ENCODE measurements at regions not wholly inside any gene's neighbourhood (a gene's known extent, or its start where the extent isn't known, plus 50 kb on each side); places are given as distances from the start of the nearest gene placed in this dataset.
"Not testable (repeated sequence)": the region's sequence is repeated elsewhere in the genome, so short reads cannot be mapped to it uniquely, and the experiment has no call there.

DNA sequence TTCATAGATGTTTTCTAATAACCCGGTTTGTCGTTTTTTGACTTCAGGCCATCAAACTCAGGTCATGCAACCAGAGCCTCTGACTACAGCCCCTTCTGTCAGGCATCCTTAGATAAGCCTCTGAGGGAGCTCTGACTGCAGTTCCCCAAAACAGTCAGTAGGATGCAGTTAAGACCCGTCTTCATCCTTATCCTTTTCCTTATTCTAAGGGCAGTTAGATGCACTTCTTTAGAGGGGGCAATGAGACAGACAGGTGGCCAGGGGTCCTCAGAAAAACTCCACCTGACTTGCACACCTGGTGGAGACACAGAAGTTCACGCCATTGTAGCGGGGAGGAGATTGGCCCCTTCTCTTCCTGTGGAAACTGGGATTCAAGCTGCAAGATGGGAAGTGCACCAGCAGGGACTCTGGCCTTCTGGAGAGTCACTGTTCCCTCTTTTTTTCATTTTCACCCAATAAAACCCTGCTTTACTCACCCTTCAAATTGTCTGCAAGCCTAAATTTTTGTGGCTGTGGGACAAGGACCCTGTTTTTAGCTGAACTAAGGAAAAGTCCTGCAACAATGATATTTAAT is 104.8 kb upstream of the TFPI start:
- no peak overlapping the region for H3K4me3 ChIP-seq (ENCODE audit: low read length)
- peak; percentile 10 for DNase-seq (ENCODE audit: low read depth, low spot score)

DNA sequence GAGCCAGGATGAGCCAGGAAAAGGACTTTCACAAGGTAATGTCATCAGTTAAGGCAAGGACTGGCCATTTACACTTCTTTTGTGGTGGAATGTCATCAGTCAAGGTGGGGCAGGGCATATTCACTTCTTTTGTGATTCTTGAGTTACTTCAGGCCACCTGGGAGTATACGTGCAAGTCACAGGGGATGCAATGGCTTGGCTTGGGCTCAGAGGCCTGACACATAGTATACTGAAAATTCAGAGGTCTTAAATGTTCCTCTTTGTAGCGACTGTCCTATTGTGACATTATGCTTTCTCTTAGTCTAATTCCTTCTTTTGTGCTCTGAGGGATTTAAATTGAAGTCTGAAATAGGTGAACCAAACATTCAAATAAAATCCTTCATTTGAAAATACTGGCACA is 121.8 kb upstream of the TFPI start:
- DNase-seq (ENCODE audit: low read depth, low spot score); H3K4me3 ChIP-seq (ENCODE audit: low read length): not testable (repeated sequence)

DNA sequence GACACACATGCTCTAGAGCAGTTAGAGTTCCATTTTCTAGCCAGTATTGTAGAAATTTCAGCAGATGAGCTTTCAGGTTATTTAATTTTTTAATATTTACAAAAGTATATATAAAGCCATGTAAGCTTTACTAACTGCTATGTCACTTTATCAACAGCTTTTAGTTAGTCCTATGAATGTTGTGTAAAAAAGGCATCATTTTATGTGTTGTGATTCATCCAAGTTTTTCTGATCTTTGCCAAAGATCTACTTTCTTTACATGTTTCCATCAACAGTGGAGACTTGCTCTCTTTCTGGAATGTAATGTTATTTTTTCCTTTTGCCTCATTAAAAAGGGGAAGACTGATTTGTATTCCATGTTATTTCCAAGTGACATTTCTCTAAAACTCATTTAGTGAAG is 125.2 kb upstream of the TFPI start:
- DNase-seq (ENCODE audit: low read depth, low spot score) = no peak
- H3K4me3 ChIP-seq (ENCODE audit: low read length) = no peak overlapping the region

DNA sequence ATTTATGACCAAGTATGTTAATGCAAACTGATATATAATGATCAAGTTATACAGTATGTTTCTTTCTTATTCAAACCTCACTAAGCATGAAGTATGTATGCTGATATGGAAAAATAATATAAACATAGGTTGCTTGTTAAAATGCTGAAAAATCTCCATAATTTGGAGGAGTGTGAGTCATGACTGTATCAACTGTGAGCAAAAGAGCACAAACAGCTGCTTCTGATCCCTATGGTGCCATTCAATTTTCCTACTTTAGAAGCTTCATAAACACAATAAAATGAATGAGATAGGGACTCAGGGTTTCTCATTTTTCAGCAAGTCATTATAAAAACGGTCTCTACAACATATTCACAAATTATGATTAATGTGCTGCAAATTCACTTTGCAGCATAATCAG is 129.9 kb upstream of the TFPI start:
- no peak overlapping the region for H3K4me3 ChIP-seq (ENCODE audit: low read length)
- DNase-seq (ENCODE audit: low read depth, low spot score) = no peak

DNA sequence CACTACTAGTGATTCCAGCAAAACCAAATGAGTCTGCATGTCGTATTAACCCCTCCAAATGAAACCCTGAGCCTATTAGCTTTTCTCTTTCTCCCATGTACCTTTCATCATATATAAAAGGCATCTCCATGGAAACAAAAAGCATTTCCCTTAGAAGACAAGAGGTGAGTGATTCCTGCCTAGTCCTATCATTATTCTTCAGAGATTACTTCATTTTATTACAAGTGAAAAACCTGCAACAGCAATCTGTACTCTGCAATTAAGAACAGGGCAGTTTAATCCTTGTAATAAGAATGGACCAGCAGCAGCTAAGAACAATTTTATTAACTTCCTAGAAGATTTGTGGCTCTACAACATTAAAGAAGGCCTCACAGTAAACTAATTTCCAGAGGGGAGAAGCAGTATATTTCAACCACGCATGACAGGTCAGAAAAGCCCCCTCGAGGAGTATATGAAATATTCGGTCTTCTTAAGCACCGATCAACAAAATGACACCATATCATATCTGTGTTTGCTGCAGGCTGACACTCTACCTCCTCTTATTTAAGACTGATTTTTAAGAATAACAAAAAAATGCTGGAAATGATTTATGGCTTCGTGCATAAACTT is 132.3 kb upstream of the TFPI start:
- no peak for DNase-seq (ENCODE audit: low read depth, low spot score)
- no peak overlapping the region for H3K4me3 ChIP-seq (ENCODE audit: low read length)

DNA sequence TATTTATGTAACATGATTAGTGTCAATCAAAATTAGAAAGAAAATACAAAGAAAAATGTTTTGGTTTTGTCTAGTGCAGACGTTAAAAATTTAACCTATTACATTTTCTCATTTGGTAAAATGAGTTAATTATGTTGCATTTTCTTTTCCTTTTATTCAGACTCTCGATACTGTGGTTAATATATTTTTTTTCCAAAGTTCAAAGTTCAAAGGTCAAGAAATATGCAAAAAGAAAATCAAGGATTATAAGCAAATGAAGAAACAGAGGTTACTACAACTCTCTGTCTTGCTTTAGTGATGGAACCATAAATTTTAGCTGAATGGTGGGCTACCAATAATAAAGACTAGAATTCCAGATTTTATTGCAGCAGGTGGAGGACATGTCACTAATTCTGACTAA is 133.3 kb upstream of the TFPI start:
- H3K4me3 ChIP-seq (ENCODE audit: low read length) = no peak overlapping the region
- DNase-seq (ENCODE audit: low read depth, low spot score) = no peak

DNA sequence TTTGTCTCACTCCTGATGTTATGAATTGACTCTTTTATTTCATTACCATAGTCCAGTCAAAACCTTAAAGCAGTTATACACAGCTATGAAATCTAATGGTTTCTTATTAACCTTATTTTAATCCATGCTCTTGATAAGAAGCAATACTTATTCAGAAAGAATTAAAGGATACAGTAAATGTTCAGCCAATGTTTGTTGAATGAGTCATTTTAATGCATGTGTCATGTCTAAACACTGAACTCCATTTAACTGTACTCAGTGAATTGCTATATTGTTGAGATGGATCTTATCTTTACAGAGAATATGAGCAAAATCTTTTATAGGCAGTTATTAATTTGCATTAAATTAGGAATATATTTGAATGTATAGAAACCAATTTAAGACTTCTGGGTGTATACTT is 135.1 kb upstream of the TFPI start:
- DNase-seq (ENCODE audit: low read depth, low spot score) = no peak
- no peak overlapping the region for H3K4me3 ChIP-seq (ENCODE audit: low read length)

DNA sequence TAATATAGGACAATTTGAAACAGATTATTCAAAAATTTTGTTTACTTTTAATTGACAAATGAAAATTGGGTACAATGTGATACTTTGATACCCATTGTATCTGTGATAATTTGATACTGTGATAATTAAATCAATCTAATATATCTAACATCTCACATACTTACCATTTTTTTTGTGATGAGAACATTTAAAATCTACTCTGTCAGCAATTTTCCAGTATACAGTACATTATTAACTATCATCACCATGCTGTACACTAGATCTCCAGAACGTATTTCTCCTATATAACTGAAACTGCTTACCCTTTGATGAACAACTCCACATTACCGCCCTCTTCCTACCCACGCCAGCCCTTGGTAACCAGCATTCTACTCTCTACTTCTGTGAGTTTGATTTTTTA is 139.7 kb upstream of the TFPI start:
- H3K4me3 ChIP-seq (ENCODE audit: low read length) = no peak overlapping the region
- no peak for DNase-seq (ENCODE audit: low read depth, low spot score)

DNA sequence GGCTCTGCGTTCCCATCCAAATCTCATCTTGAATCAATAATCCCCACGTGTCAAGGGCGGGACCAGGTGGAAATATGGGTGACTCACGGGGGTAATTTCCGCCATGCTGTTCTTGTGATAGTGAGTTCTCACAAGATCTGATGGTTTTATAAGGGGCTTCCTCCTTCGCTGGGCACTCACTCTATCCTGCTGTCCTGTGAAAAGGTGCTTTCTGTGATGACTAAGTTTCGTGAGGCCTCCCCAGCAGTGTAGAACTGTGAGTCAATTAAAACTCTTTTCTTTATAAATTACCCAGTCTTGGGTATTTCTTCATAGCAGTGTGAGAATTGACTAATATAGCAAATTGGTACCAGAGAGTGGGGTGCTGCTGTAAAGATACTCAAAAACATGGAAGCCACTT is 142.4 kb upstream of the TFPI start:
- not testable (repeated sequence) for DNase-seq (ENCODE audit: low read depth, low spot score); H3K4me3 ChIP-seq (ENCODE audit: low read length)

DNA sequence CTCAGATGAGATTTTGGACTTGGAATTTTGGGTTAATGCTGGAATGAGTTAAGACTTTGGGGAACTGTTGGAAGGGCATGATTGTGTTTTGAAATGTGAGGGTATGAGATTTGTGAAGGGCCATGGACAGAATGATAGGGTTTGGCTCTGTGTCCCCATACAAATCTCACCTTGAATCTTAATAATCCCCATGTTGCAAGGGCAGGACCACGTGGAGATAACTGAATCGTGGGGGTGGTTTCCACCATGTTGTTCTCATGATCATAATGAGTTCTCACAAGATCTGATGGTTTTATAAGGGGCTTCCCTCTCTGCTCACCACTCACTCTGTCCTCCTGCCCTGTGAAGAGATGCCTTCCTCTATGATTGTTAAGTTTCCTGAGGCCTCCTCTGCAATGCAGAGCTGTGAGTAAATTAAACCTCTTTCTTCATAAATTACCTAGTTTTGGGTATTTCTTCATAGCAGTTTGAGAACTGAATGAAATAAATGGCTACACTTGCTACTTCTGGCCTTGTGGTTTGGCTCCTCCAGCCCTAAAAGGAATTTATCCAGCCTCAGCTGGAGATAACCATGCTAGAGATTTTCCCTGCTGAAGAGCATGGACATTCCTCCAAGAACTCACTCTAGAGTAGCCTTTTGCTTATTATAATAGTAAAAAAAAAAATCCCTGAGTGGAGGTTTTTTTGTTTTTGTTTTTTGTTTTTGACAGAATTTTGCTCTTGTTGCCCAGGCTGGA is 144.3 kb upstream of the TFPI start:
- H3K4me3 ChIP-seq (ENCODE audit: low read length) = no peak overlapping the region
- no peak for DNase-seq (ENCODE audit: low read depth, low spot score)

DNA sequence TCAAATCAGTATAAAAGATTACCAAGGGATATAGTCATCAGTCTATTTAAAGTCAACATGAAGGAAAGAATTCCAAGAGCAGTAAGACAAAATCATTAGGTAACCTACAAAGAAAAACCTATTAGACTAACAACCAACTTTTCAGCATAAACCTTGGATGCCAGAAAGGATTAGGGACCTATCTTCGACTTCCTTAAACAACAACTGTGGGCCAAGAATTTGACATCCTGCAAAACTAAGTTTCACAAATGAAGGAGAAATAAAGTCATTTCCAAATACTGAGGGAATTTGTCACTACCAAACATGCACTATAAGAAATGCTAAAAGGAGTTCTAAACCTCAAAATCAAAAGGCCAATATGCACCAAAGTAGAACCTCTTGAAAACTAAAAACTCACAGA is 147.9 kb upstream of the TFPI start:
- no peak overlapping the region for H3K4me3 ChIP-seq (ENCODE audit: low read length)
- DNase-seq (ENCODE audit: low read depth, low spot score) = no peak

DNA sequence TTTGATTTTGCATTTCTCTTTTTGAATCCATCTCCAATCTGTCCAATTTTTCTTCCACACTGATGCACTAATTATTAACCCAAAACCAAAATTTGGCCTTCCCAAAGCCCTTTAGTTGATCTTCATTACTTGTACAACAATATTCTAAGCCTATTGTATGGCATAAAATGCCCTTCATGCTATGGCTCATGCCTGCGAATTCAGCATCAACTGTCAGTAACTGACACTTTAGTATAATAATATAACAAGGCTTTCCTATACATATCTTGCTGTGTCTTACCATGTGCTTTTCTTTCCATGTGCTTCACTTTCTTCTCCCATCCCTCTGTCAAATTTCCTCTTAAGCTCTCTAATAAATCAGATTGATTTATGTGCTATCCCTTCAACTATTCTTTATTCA is 154.0 kb upstream of the TFPI start:
- no peak overlapping the region for H3K4me3 ChIP-seq (ENCODE audit: low read length)
- no peak for DNase-seq (ENCODE audit: low read depth, low spot score)

DNA sequence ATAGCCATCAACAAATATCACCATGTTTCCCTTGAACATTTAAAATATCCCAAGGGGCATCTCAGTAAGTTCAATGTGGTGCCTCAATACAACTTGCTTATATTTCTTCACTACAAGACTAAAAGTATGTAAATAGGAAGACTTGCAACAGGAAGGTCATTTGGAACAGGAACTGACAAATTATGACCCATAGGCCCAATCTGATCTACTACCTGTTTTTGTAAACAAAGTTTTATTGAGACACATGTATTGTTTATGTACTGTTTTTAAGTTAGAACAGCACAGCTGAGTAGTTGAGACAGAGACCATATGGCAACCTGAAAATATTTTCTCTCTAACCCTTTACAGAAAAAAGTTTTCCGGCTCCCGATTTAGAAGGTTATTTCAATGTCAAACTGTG is 154.8 kb upstream of the TFPI start:
- H3K4me3 ChIP-seq (ENCODE audit: low read length) = no peak overlapping the region
- no peak for DNase-seq (ENCODE audit: low read depth, low spot score)

DNA sequence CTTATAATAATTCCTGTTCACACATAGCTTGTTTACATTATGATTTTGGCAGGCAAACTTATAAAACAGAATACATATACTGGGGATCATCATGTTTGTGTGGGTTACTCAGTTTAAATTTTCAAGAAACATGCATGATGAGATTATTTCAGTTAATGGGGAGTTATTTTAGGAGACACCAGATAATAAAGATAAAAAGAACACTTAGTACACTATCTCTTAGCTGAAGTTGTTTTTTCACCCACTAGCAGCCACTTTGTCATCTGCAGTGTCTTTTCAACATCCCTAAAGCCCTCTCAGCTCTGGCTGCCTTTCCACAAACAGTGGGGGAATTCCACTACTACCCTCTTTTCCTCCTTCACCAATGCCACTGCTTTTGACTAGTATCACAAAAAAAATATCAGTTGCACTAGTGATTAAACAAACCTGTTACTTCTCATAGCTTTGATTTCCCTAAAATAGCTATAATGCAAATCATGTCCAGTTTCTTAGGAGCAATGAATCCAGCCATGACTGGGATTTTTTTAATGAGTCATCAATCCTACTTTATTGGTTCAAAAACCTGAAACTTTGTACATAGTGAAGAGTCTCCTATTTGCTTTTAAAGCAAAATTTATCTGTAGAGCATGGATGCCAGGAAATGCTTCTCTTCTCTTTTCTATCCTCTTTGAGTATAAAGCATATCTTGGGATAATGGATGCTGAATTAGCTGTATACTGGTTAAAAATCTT is 156.7 kb upstream of the TFPI start:
- no peak overlapping the region for H3K4me3 ChIP-seq (ENCODE audit: low read length)
- no peak for DNase-seq (ENCODE audit: low read depth, low spot score)

DNA sequence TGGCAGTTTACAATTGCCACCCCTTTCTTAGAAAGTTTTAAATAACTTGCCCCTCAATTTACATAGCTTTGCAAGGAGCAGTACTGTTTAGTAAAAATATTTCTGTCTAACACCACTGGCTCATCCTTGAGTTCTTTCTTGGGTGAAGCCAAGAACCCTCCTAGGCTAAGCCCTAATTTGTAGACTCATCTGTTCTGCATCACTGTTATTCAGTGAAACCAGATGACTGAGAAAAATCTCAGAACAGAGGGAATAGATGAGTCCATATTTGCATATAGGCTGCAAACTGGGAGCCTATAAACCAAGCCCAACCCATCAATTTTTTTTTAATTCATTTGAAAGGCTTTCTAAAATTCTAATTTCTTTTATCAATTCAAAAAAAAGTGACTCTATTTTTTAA is 161.4 kb upstream of the TFPI start:
- H3K4me3 ChIP-seq (ENCODE audit: low read length) = no peak overlapping the region
- DNase-seq (ENCODE audit: low read depth, low spot score) = no peak

DNA sequence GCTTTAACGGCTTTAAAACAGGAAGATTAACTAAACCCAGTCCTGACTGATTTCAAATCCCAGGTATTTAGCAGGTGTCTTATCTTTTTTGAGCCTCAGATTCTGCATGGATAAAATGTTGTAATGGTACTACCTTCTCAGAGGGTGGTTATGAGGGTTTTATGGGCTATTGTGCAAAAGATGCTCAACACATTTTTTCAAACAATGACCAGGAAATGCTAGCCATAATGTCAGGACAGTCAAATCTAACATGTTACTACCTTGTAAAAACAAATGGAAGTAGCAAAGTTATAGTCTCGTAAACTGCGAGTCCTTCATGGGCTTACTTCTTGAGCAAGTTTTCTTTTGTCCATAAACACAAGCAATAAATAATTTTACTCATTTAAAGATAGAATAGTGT is 162.1 kb upstream of the TFPI start:
- H3K4me3 ChIP-seq (ENCODE audit: low read length) = no peak overlapping the region
- DNase-seq (ENCODE audit: low read depth, low spot score) = no peak

DNA sequence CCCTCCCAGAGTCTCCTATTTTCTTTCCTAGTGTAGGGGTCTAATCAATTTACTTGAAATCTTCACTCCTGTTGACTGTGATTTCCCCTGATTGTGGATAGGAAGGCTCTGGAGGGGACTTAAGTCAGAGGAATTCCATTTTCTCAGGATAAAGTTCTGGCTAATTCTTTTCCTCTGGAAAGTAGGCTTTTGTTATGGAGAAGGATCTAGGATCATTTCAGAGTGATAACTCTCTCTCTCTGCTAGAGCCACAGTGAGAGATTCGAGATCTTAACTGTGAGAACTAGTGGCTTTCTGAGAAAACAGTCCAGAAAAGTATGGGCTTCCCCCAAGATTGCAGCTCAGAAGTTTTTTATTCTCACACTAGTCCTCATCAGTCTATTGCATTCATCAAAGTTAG is 163.9 kb upstream of the TFPI start:
- no peak overlapping the region for H3K4me3 ChIP-seq (ENCODE audit: low read length)
- DNase-seq (ENCODE audit: low read depth, low spot score) = no peak

DNA sequence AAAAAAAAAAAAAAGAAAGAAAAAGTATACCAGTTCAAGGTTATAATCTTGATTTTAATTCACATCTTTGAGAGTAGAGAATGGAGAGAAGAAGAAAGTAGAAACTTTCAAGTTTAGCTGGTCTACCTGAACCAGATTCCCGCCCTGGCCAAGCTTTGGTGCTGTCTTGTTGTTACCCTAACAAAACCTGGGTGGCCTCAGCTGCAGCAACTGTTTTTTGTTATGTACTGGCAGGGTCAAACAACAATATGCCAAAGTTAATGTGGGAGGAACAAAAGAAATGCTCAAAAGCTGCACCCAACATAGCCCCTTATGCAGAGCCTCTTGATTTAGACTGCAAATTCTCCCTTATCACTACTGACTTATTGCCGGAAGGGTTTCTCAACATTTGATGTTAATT is 165.3 kb upstream of the TFPI start:
- no peak for DNase-seq (ENCODE audit: low read depth, low spot score)
- H3K4me3 ChIP-seq (ENCODE audit: low read length) = no peak overlapping the region

DNA sequence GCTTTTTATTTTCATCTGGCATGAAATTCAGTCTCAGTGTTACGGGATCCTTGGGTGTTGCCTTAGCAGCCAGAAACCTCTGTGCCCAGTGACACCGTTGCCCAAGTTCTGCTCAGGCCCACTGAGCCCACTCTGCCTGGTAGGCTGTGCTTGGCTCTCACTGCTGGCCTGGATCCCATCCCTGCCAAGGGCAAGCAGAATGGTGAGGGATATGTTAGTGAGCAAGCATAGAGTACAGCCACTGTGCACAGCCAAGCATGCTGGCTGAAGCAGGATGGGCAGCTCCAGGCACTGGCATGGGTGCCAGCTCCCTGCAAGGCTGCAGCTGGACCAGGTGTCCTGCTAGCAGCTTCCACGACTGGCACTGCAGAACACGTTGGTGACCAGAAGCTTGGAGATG is 194.7 kb upstream of the TFPI start:
- DNase-seq (ENCODE audit: low read depth, low spot score) = no peak

DNA sequence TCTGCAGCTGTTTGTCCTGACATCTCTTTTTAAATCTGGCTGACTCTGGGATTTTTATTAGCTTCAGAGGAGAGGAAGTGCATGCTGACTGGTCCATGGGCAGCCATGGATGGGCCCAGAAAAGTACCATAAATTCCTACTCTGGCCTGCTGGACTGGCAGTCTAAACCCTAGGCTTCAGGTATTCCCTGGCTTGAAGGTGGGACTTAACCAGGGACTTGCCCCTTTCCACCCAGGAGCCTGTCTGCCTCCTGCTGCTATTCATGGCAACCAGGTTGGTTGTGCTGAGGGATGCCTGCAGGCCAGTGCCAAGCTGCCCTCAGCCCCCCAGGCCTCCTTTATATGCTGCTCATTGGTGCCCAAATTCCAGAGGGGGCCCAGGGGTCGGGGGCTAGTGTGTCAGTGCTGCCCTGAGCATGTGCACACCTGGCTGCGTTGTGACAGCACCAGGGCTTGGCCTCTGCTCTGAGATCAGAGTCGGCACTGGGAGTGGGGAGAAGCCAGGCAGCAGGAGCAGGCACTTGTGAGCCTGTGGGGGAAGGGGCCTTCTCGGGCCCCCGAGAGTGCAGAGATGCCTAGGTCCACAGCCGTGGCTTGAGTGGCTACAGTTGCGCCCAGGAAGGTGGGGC is 195.7 kb upstream of the TFPI start:
- DNase-seq (ENCODE audit: low read depth, low spot score) = no peak
- H3K4me3 ChIP-seq (ENCODE audit: low read length) = no peak overlapping the region

More for the DNA sequence above, 194.7 kb upstream of the TFPI start:
- no peak overlapping the region for H3K4me3 ChIP-seq (ENCODE audit: low read length)
